ENCODE measurements at regions not wholly inside any gene's neighbourhood (a gene's known extent, or its start where the extent isn't known, plus 50 kb on each side); places are given as distances from the start of the nearest gene placed in this dataset.

DNA sequence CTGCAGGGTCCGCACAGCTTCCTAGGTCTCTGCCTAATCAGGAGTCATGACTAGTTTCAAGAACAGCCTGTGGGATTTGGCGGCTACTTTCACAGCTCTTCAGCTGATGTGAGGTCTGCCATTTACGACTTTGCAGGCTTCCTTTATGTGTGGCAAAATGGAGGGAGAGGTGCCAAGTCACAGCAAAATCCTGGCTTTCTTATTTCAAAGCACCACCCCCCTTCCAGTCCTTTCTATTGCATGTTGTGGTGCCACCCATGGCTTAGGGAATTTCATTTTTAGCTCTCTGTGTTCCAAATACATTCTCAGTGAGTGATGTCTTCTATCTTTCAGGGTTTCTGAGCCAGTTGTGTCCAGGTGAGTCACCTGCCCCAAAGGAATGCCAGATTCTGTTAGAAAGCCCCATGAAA is 75.1 kb upstream of the WLS start:
- WGBS (ENCODE audit: insufficient coverage): 64% methylated on average over 1 of the region's 3 CpGs
- H3K9me3 ChIP-seq (ENCODE audit: control insufficient read depth, insufficient read depth, low read length): no peaks in the 10 kb centered on the region
- no peaks in the 10 kb centered on the region for H3K4me1 ChIP-seq (ENCODE audit: control insufficient read depth, insufficient read depth, low read length)
- no peaks in the 10 kb centered on the region for H3K36me3 ChIP-seq (ENCODE audit: control insufficient read depth, insufficient read depth, low read length)
- H3K27ac ChIP-seq (ENCODE audit: low read depth, low read length): no peak overlapping the region
- no peak overlapping the region for H3K4me3 ChIP-seq (ENCODE audit: low read depth, low read length)
- no peaks in the 10 kb centered on the region for H3K27me3 ChIP-seq (ENCODE audit: control insufficient read depth, insufficient read depth, low read length)
- peak in 3 of 6 donors; percentile 40 to 71 (median 64) for DNase-seq (ENCODE audit: low read depth in 4 of 6, low spot score in 6 of 6)

DNA sequence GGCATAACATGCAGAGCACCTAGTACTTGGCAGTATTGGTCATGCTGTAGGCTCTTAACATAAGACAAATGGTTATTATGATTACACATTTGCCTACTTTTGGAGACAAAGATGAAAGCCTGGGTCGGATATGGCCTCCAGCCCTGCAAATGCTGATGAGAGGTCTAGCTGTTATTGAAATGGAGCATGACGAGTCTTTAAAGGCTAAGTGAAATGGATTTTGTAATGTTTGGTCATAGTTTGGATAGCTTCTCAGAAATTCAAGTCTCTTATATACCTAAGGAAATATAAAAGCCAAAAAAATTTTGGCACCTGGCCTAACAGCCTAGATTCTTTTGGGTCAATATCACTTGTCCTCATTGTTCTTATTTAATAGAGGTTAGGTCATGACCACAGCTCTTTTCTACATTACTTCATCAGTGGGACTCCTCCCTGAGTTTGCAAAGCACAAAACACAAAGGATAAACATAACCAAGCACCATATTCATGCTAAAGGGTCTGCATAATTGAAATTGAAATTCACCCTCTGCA is 69.2 kb upstream of the WLS start:
- H3K9me3 ChIP-seq (ENCODE audit: control insufficient read depth, insufficient read depth, low read length): no peaks in the 10 kb centered on the region
- H3K4me1 ChIP-seq (ENCODE audit: control insufficient read depth, insufficient read depth, low read length): no peaks in the 10 kb centered on the region
- H3K27ac ChIP-seq (ENCODE audit: low read depth, low read length): no peak overlapping the region
- no peaks in the 10 kb centered on the region for H3K27me3 ChIP-seq (ENCODE audit: control insufficient read depth, insufficient read depth, low read length)
- peak in 1 of 6 donors; percentile 37 for DNase-seq (ENCODE audit: low read depth in 4 of 6, low spot score in 6 of 6)
- H3K4me3 ChIP-seq (ENCODE audit: low read depth, low read length): no peak overlapping the region
- WGBS (ENCODE audit: insufficient coverage): no CpG with 5 or more reads among the region's 2 CpGs
- H3K36me3 ChIP-seq (ENCODE audit: control insufficient read depth, insufficient read depth, low read length): no peaks in the 10 kb centered on the region

DNA sequence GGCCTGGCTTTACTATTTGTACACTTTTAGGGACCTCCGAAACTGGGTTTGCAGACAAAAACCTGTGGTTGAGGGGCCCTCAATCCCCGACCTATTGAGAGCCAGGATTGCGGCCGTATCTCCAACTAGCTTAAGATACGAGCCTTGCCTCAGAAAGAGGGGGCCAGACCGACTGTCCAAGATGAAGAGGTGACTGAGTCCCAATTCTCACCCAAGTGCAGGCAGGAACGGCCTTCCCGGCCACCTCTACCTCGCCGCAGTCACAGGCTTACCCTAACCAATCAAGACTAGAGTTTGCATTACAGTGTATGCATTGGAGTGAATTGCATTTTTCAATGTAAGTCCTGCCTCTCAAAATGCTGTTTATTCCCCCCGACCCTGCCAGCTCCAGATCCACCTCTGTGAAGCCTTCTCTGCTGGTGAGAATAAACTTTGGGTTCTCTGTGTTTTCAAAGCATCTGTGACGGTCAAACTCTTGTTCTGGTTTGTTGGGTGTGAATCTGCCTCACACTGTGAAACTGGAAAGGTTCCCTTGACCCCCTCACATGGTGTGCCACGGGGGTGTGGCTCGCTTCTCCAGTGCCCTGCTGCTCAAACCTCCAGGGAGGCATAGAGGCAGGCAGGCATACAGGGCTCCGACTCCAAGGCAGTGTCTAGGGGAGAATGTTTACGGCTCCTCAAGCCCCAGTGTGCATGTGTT is 62.2 kb upstream of the WLS start:
- Histone ChIP-seq H3K9me3 (ENCODE audit: control insufficient read depth, insufficient read depth, low read length) (no peaks in the 10 kb centered on the region), H3K27me3 (ENCODE audit: control insufficient read depth, insufficient read depth, low read length) (no peaks in the 10 kb centered on the region), H3K4me1 (ENCODE audit: control insufficient read depth, insufficient read depth, low read length) (peaks cover 22% of the 10 kb centered on the region), H3K36me3 (ENCODE audit: control insufficient read depth, insufficient read depth, low read length) (no peaks in the 10 kb centered on the region), H3K27ac (ENCODE audit: low read depth, low read length) (peak overlapping the region; percentile 36), H3K4me3 (ENCODE audit: low read depth, low read length) (no peak overlapping the region)
- WGBS (ENCODE audit: insufficient coverage): 61% methylated on average over 7 of the region's 16 CpGs
- peak in 1 of 6 donors; percentile 55 for DNase-seq (ENCODE audit: low read depth in 4 of 6, low spot score in 6 of 6)

DNA sequence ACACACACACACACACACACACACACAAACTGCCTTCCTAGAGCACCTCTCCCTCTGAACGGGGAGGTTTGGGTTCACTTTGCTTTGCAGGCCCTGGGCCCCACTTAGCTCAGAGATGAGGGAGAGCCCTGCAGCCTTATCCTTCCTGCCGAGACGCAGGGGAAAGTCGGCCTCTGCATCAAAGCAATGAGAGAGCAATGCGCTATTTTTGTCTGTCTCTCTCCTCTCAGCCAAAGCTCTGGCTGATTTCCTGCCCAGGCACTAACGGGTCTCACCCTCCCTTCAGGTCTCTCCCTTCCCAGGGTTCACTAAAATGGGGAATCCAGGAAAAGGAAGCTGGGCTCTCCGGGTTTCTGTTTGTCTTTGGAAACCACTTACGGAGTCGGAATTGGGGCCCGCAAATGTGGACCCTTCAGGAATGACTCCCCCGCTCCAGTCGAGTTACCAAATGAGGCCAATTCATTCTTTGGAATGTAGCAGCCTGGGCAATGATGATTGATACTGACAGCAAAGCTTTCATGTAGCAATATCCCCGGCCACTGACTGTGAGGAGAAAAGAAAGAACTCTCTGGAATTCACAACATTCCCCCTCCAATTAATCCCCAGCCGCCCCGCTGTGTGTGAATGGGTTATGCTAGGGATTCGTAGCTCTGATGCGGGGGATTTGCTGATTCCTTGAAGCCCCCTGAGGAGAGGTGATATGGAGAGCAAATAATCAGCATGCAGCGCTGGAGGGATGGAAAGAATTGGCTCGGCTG is 61.5 kb upstream of the WLS start:
- peak in 2 of 6 donors; percentile 82 to 83 for DNase-seq (ENCODE audit: low read depth in 4 of 6, low spot score in 6 of 6)
- 23% methylated on average over 14 of the region's 19 CpGs for WGBS (ENCODE audit: insufficient coverage)
- H3K9me3 ChIP-seq (ENCODE audit: control insufficient read depth, insufficient read depth, low read length): no peaks in the 10 kb centered on the region
- H3K27me3 ChIP-seq (ENCODE audit: control insufficient read depth, insufficient read depth, low read length): no peaks in the 10 kb centered on the region
- peak overlapping the region; percentile 36 for H3K27ac ChIP-seq (ENCODE audit: low read depth, low read length)
- H3K4me1 ChIP-seq (ENCODE audit: control insufficient read depth, insufficient read depth, low read length): peaks cover 22% of the 10 kb centered on the region
- no peak overlapping the region for H3K4me3 ChIP-seq (ENCODE audit: low read depth, low read length)
- H3K36me3 ChIP-seq (ENCODE audit: control insufficient read depth, insufficient read depth, low read length): no peaks in the 10 kb centered on the region

DNA sequence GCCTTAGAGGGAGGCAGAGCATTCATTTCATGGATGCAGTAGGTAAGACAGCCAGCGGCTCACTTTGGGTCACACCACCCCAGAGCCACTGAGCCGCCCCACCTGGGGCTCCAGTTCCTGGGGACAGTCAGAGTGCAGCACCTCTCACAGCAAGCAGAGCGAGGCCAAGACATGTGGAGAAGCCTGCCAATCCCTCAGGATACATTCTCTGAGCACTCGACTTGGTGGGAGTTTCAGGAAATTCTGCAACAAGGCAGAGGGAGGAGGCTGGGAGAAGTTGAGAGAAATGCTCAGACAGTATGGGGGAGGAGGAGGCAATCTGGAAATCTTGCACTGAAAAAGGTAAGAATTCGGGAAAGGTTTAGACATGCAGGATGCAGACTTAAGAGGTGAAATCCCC is 60.8 kb upstream of the WLS start:
- no peak overlapping the region for H3K4me3 ChIP-seq (ENCODE audit: low read depth, low read length)
- peak overlapping the region; percentile 36 for H3K27ac ChIP-seq (ENCODE audit: low read depth, low read length)
- H3K27me3 ChIP-seq (ENCODE audit: control insufficient read depth, insufficient read depth, low read length): no peaks in the 10 kb centered on the region
- peaks cover 22% of the 10 kb centered on the region for H3K4me1 ChIP-seq (ENCODE audit: control insufficient read depth, insufficient read depth, low read length)
- DNase-seq (ENCODE audit: low read depth in 4 of 6, low spot score in 6 of 6): peak in 1 of 6 donors; percentile 46
- no peaks in the 10 kb centered on the region for H3K36me3 ChIP-seq (ENCODE audit: control insufficient read depth, insufficient read depth, low read length)
- 36% methylated on average over 5 of the region's 5 CpGs for WGBS (ENCODE audit: insufficient coverage)
- H3K9me3 ChIP-seq (ENCODE audit: control insufficient read depth, insufficient read depth, low read length): no peaks in the 10 kb centered on the region

DNA sequence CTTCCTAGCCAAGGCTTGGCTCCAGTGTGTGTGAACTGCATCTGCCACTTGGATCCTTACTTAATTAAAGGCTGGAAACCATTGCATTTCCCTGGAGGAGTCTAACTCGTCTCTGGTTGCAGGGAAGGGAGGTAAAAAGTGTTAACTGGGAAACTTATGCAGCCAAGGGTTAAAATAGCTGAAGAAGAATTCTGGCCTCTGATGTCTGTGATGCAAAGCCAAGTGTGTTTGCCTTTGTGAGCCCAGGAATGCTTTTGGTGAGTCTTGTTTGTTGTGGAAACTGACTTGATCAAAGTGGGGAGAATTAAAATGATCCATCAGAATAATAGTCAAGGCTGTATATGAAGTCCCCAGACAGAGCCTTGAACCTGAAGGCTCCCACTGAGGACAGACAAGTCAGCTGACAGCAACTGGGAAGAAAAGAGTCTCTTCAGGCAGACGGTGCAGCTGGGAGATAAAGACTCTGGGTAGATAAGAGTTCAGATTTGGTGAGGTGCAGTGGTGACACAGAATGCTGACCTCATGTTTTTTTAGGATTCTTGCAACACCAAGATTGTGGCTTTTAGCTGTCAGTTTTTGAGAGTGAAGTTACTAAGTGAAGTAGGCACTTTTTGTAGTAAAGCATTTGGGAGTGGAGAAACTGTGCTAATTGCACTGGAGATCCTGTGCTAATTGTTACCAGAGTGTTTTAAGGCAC is 59.5 kb upstream of the WLS start:
- H3K27ac ChIP-seq (ENCODE audit: low read depth, low read length): no peak overlapping the region
- 5% methylated on average over 2 of the region's 2 CpGs for WGBS (ENCODE audit: insufficient coverage)
- DNase-seq (ENCODE audit: low read depth in 4 of 6, low spot score in 6 of 6): peak in 2 of 6 donors; percentile 33 to 80

DNA sequence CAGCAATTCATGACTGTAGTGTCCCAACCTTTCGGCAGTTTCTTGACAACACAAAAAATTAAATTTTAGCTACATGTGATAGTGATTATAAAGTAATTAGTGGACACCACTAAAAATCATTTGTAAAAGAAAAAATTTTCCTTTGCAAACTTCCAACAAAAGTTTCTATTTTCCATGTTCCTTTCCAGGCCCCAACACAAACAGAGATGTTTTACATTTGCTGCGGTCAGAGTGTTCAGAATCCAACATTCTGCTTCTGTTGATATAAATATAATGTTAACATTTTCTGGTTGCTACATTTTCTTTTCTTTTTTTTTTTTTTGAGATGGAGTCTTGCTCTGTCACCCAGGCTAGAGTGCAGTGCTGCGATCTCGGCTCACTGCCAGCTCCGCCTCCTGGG is 54.9 kb upstream of the WLS start:
- Histone ChIP-seq H3K27ac (ENCODE audit: low read depth, low read length) (no peak overlapping the region), H3K9me3 (ENCODE audit: control insufficient read depth, insufficient read depth, low read length) (no peaks in the 10 kb centered on the region), H3K27me3 (ENCODE audit: control insufficient read depth, insufficient read depth, low read length) (no peaks in the 10 kb centered on the region), H3K36me3 (ENCODE audit: control insufficient read depth, insufficient read depth, low read length) (no peaks in the 10 kb centered on the region), H3K4me3 (ENCODE audit: low read depth, low read length) (no peak overlapping the region), H3K4me1 (ENCODE audit: control insufficient read depth, insufficient read depth, low read length) (no peaks in the 10 kb centered on the region)
- DNase-seq (ENCODE audit: low read depth in 4 of 6, low spot score in 6 of 6): no peak
- 54% methylated on average over 3 of the region's 5 CpGs for WGBS (ENCODE audit: insufficient coverage)

More for the DNA sequence above, 59.5 kb upstream of the WLS start:
- Histone ChIP-seq H3K36me3 (ENCODE audit: control insufficient read depth, insufficient read depth, low read length) (no peaks in the 10 kb centered on the region), H3K9me3 (ENCODE audit: control insufficient read depth, insufficient read depth, low read length) (no peaks in the 10 kb centered on the region), H3K4me3 (ENCODE audit: low read depth, low read length) (no peak overlapping the region), H3K4me1 (ENCODE audit: control insufficient read depth, insufficient read depth, low read length) (peaks cover 22% of the 10 kb centered on the region), H3K27me3 (ENCODE audit: control insufficient read depth, insufficient read depth, low read length) (no peaks in the 10 kb centered on the region)

DNA sequence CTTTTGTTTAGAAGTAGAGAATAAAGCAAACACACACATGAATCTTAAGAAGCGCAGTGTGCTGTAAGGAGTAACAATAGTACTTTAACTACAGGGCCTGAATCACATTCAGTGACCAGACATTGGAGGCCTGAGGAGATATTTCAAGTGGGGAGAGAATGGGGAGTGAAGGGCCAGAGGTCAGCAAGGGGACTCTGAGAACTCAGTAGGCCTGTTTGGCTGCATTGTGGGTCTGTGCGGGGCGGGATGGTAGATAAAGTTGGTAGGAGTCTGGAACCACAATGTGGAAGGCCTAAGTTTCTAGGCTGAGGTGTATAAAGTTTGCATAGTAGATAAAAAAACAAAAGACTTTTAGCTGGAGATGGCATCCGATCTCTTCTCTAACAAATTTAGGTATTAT is 52.7 kb upstream of the WLS start:
- H3K9me3 ChIP-seq (ENCODE audit: control insufficient read depth, insufficient read depth, low read length): no peaks in the 10 kb centered on the region
- WGBS (ENCODE audit: insufficient coverage): no CpG with 5 or more reads among the region's 4 CpGs
- no peaks in the 10 kb centered on the region for H3K4me1 ChIP-seq (ENCODE audit: control insufficient read depth, insufficient read depth, low read length)
- no peak overlapping the region for H3K27ac ChIP-seq (ENCODE audit: low read depth, low read length)
- no peak overlapping the region for H3K4me3 ChIP-seq (ENCODE audit: low read depth, low read length)
- no peak for DNase-seq (ENCODE audit: low read depth in 4 of 6, low spot score in 6 of 6)
- no peaks in the 10 kb centered on the region for H3K36me3 ChIP-seq (ENCODE audit: control insufficient read depth, insufficient read depth, low read length)
- H3K27me3 ChIP-seq (ENCODE audit: control insufficient read depth, insufficient read depth, low read length): no peaks in the 10 kb centered on the region

DNA sequence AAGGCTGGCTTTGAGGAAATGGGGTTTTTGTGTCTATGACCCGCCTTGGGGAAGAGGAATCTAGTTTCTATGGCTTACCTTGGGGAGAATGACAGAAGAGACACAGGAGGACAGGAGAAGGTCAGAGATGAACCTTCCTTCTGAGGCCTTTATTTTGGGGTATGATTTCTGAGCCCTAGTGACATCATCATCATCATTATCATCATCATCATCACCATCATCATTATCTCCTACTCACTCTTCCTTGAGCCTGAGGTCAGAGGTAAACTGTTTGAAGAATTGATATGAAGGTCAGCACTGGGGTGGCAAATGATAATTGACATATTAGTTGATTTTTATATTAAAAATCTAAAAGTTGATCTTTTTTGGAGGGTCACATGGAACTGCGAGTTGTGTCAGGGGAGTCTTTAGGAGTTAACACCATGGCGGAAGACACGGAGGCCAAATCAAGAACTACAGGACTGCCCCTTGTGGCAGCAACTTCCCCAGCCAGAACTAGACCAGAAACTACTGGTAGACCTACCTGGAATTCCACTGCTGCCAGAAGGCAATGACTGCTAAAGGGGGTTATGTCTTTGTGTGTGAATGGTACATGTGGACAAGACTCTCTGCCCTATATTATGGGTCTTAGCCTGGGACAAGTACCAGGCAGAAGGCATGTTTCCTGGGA is 49.8 kb upstream of the WLS start:
- 100% methylated on average over 4 of the region's 4 CpGs for WGBS (ENCODE audit: insufficient coverage)
- no peaks in the 10 kb centered on the region for H3K4me1 ChIP-seq (ENCODE audit: control insufficient read depth, insufficient read depth, low read length)
- no peaks in the 10 kb centered on the region for H3K36me3 ChIP-seq (ENCODE audit: control insufficient read depth, insufficient read depth, low read length)
- no peaks in the 10 kb centered on the region for H3K27me3 ChIP-seq (ENCODE audit: control insufficient read depth, insufficient read depth, low read length)
- no peak overlapping the region for H3K27ac ChIP-seq (ENCODE audit: low read depth, low read length)
- no peak overlapping the region for H3K4me3 ChIP-seq (ENCODE audit: low read depth, low read length)
- no peaks in the 10 kb centered on the region for H3K9me3 ChIP-seq (ENCODE audit: control insufficient read depth, insufficient read depth, low read length)
- DNase-seq (ENCODE audit: low read depth in 4 of 6, low spot score in 6 of 6): no peak
